ENCODE measurements at regions not wholly inside any gene's neighbourhood (a gene's known extent, or its start where the extent isn't known, plus 50 kb on each side); places are given as distances from the start of the nearest gene placed in this dataset.

- H3K4me1 ChIP-seq: no peaks in the 10 kb centered on the region
- no peak overlapping the region for H3K4me3 ChIP-seq
- H3K9me3 ChIP-seq: no peaks in the 10 kb centered on the region
- TF ChIP-seq POLR2A (IDR thresholded peaks at IDR 0.05): no peak
- TF ChIP-seq, protein P1, sequence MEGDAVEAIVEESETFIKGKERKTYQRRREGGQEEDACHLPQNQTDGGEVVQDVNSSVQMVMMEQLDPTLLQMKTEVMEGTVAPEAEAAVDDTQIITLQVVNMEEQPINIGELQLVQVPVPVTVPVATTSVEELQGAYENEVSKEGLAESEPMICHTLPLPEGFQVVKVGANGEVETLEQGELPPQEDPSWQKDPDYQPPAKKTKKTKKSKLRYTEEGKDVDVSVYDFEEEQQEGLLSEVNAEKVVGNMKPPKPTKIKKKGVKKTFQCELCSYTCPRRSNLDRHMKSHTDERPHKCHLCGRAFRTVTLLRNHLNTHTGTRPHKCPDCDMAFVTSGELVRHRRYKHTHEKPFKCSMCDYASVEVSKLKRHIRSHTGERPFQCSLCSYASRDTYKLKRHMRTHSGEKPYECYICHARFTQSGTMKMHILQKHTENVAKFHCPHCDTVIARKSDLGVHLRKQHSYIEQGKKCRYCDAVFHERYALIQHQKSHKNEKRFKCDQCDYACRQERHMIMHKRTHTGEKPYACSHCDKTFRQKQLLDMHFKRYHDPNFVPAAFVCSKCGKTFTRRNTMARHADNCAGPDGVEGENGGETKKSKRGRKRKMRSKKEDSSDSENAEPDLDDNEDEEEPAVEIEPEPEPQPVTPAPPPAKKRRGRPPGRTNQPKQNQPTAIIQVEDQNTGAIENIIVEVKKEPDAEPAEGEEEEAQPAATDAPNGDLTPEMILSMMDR (IDR thresholded peaks at IDR 0.05): no peak
- H3K36me3 ChIP-seq: no peaks in the 10 kb centered on the region
- H3K27ac ChIP-seq: no peak overlapping the region
- DNase-seq: no peak
- H3K27me3 ChIP-seq: no peaks in the 10 kb centered on the region
Measured at GRCh38 chr2:6089474-6089873, 397.3 kb downstream of the SOX11 start.

GRCh38 chr2:6103372-6103771, 411.2 kb downstream of the SOX11 start:
- Histone ChIP-seq H3K36me3 (no peaks in the 10 kb centered on the region), H3K4me1 (no peaks in the 10 kb centered on the region), H3K4me3 (no peak overlapping the region), H3K27me3 (no peaks in the 10 kb centered on the region), H3K27ac (no peak overlapping the region), H3K9me3 (no peaks in the 10 kb centered on the region)
- no peak for DNase-seq
- TF ChIP-seq, protein P1 (IDR thresholded peaks at IDR 0.05): no peak
- no peak for TF ChIP-seq POLR2A (IDR thresholded peaks at IDR 0.05)

DNA sequence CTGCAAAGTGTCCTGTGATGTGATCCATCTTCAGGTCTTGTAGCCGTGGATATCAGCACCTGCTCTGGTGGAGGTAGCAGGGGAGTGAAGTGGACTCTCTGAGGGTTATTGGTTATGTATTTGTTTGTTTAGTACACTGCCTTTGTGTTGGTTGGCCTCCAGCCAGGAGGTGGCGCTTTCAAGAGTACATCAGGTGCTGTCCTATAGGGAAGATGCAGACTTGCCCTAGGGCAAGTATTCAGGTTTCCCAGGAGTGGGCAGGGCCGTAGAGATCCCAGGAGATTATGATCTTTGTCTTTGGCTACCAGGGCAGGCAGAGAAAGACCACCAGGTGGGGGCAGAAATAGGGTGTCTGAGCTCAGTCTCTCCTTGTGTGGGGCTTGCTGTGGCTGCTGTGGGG, 411.8 kb downstream of the SOX11 start:
- H3K36me3 ChIP-seq: no peaks in the 10 kb centered on the region
- peak in 1 of 3 donors; percentile 52 for DNase-seq
- TF ChIP-seq, protein P1 (IDR thresholded peaks at IDR 0.05): peak in 2 of 6 experiments; percentile 2 to 5
- no peak for TF ChIP-seq POLR2A (IDR thresholded peaks at IDR 0.05)

DNA sequence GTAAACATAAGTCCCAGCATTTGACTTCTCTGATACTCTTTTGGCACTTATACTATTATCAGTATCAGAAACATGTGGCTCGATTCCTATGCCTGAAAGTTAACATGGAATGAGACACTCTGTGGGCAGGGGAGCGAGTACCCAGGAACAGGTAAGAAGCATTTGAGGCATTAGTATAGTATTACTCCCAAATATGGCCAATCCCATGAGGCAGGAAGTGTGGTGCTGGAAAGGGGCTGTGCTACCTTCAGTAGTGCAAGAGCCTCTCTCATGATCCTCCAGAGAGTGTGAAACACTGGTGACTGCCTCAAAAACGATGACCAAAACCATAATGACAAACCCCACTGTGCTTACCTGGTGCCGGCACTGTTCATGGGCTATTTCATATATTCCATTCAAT, 415.1 kb downstream of the SOX11 start:
- DNase-seq: no peak
- Histone ChIP-seq H3K9me3 (no peaks in the 10 kb centered on the region), H3K4me3 (no peak overlapping the region), H3K4me1 (no peaks in the 10 kb centered on the region), H3K27me3 (no peaks in the 10 kb centered on the region), H3K27ac (no peak overlapping the region), H3K36me3 (no peaks in the 10 kb centered on the region)
- TF ChIP-seq, protein P1 (IDR thresholded peaks at IDR 0.05): no peak
- no peak for TF ChIP-seq POLR2A (IDR thresholded peaks at IDR 0.05)

More for the DNA sequence above, 411.8 kb downstream of the SOX11 start:
- no peak overlapping the region for H3K4me3 ChIP-seq
- H3K27ac ChIP-seq: no peak overlapping the region
- H3K9me3 ChIP-seq: no peaks in the 10 kb centered on the region
- H3K4me1 ChIP-seq: no peaks in the 10 kb centered on the region
- no peaks in the 10 kb centered on the region for H3K27me3 ChIP-seq

- no peak overlapping the region for H3K4me3 ChIP-seq
Measured at GRCh38 chr2:6109831-6110230, 417.6 kb downstream of the SOX11 start.

More at GRCh38 chr2:6109831-6110230, 417.6 kb downstream of the SOX11 start:
- DNase-seq: no peak
- TF ChIP-seq POLR2A (IDR thresholded peaks at IDR 0.05): no peak
- TF ChIP-seq, protein P1 (IDR thresholded peaks at IDR 0.05): no peak
- Histone ChIP-seq H3K36me3 (no peaks in the 10 kb centered on the region), H3K27ac (no peak overlapping the region), H3K9me3 (no peaks in the 10 kb centered on the region), H3K27me3 (no peaks in the 10 kb centered on the region), H3K4me1 (no peaks in the 10 kb centered on the region)

Measured in Peyer's patch (tissue), 4 donors.